ENCODE measurements at regions not wholly inside any gene's neighbourhood (a gene's known extent, or its start where the extent isn't known, plus 50 kb on each side); places are given as distances from the start of the nearest gene placed in this dataset.
A peak's percentile ranks its signal among the peaks of the same experiment; 100 is the strongest.

DNA sequence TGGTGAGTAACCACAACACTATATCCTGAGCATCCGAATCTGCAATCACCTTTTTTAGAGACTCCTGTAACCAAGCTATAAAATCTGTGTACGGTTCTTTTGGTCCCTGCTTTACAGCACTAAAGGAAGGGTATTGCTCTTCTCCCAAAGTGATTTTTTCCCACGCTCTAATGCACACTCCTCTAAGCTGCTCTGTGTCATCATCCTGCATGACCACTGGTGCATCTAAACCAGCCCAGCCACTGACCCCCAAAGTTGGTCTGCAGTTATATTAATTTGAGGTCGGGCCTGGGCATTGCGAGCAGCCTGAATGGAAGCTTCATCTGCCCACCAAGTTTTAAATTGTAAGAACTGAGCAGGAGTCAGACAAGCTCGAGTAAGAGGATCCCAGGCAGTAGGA is 480.0 kb downstream of the PTPRU start:
- H3K4me1 ChIP-seq (ENCODE audit: control insufficient read depth, insufficient read depth, low read length, poor library complexity, severe bottlenecking): no peaks in the 10 kb centered on the region
- Mint-ChIP-seq H3K9me3 (peaks cover 0 to 29% (median 8%) of the 10 kb centered on the region in 7 donors), H3K27ac (no peak overlapping the region), H3K27me3 (peaks cover 9% of the 10 kb centered on the region), H3K4me1 (no peaks in the 10 kb centered on the region), H3K4me3 (no peak overlapping the region), H3K36me3 (peaks cover 4% of the 10 kb centered on the region)
- no peak overlapping the region for H3K4me3 ChIP-seq (ENCODE audit: low read depth, low read length)
- no peaks in the 10 kb centered on the region for H3K36me3 ChIP-seq (ENCODE audit: control insufficient read depth, insufficient read depth, low read length)
- no peaks in the 10 kb centered on the region for H3K27me3 ChIP-seq (ENCODE audit: control insufficient read depth, insufficient read depth, low read length)
- no peaks in the 10 kb centered on the region for H3K9me3 ChIP-seq (ENCODE audit: control insufficient read depth in 2 of 2, low read length in 2 of 2)
- no peak overlapping the region for H3K27ac ChIP-seq (ENCODE audit: insufficient read depth, low read length, poor library complexity, severe bottlenecking)
- no peak for ATAC-seq (ENCODE audit: low read depth in 2 of 2)
- no peak for DNase-seq

GRCh38 chr1:29713857-29714256 is 477.5 kb downstream of the PTPRU start:
- ATAC-seq (ENCODE audit: low read depth in 2 of 2) (no peak), DNase-seq (no peak)
- no peaks in the 10 kb centered on the region for H3K4me1 ChIP-seq (ENCODE audit: control insufficient read depth, insufficient read depth, low read length, poor library complexity, severe bottlenecking)
- Mint-ChIP-seq H3K9me3 (peaks cover 0 to 13% (median 4%) of the 10 kb centered on the region in 7 donors), H3K4me1 (peaks cover 0 to 2% (median 0%) of the 10 kb centered on the region in 4 donors), H3K4me3 (no peak overlapping the region), H3K27me3 (peaks cover 4% of the 10 kb centered on the region), H3K36me3 (no peaks in the 10 kb centered on the region), H3K27ac (no peak overlapping the region)
- no peak overlapping the region for H3K27ac ChIP-seq (ENCODE audit: insufficient read depth, low read length, poor library complexity, severe bottlenecking)
- no peaks in the 10 kb centered on the region for H3K36me3 ChIP-seq (ENCODE audit: control insufficient read depth, insufficient read depth, low read length)
- H3K4me3 ChIP-seq (ENCODE audit: low read depth, low read length): no peak overlapping the region
- H3K27me3 ChIP-seq (ENCODE audit: control insufficient read depth, insufficient read depth, low read length): no peaks in the 10 kb centered on the region
- no peaks in the 10 kb centered on the region for H3K9me3 ChIP-seq (ENCODE audit: control insufficient read depth in 2 of 2, low read length in 2 of 2)

DNA sequence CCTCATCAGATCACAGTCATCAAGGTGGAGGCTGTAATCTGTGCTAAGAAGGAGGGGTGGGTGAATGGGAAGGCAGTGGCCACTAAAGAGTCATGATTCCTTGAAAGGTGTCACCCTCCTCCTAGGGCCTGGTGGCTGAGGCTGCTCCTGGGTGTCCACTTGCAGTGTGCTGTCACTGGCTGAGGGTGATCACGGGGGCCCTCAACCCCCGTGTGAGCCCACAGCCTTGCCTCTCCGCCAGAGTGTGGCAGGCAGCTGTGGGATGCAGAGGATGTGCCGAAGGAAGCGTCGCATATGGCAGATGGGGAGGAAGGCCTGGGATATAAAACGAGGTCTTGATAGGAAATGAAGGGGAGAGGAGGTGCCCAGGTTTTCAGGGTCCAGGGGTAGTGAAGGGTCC is 476.5 kb downstream of the PTPRU start:
- no peaks in the 10 kb centered on the region for H3K36me3 ChIP-seq (ENCODE audit: control insufficient read depth, insufficient read depth, low read length)
- no peaks in the 10 kb centered on the region for H3K27me3 ChIP-seq (ENCODE audit: control insufficient read depth, insufficient read depth, low read length)
- no peak overlapping the region for H3K27ac ChIP-seq (ENCODE audit: insufficient read depth, low read length, poor library complexity, severe bottlenecking)
- H3K4me3 ChIP-seq (ENCODE audit: low read depth, low read length): no peak overlapping the region
- ATAC-seq (ENCODE audit: low read depth in 2 of 2) (no peak), DNase-seq (no peak)
- no peak overlapping the region for H3K27ac Mint-ChIP-seq
- peaks cover 0 to 2% (median 0%) of the 10 kb centered on the region in 4 donors for H3K4me1 Mint-ChIP-seq
- peaks cover 0 to 7% (median 3%) of the 10 kb centered on the region in 7 donors for H3K9me3 Mint-ChIP-seq
- H3K9me3 ChIP-seq (ENCODE audit: control insufficient read depth in 2 of 2, low read length in 2 of 2): no peaks in the 10 kb centered on the region
- peaks cover 8% of the 10 kb centered on the region for H3K27me3 Mint-ChIP-seq
- H3K4me1 ChIP-seq (ENCODE audit: control insufficient read depth, insufficient read depth, low read length, poor library complexity, severe bottlenecking): no peaks in the 10 kb centered on the region
- no peaks in the 10 kb centered on the region for H3K36me3 Mint-ChIP-seq
- H3K4me3 Mint-ChIP-seq: peak overlapping the region in 1 of 4 donors; percentile 41

GRCh38 chr1:29712284-29712651 is 475.9 kb downstream of the PTPRU start:
- DNase-seq (no peak), ATAC-seq (ENCODE audit: low read depth in 2 of 2) (no peak)
- Mint-ChIP-seq H3K4me1 (peaks cover 0 to 2% (median 0%) of the 10 kb centered on the region in 4 donors), H3K36me3 (no peaks in the 10 kb centered on the region), H3K27me3 (peaks cover 10% of the 10 kb centered on the region), H3K9me3 (peaks cover 0 to 4% (median 2%) of the 10 kb centered on the region in 7 donors), H3K4me3 (no peak overlapping the region), H3K27ac (no peak overlapping the region)
- no peaks in the 10 kb centered on the region for H3K27me3 ChIP-seq (ENCODE audit: control insufficient read depth, insufficient read depth, low read length)
- H3K36me3 ChIP-seq (ENCODE audit: control insufficient read depth, insufficient read depth, low read length): no peaks in the 10 kb centered on the region
- H3K27ac ChIP-seq (ENCODE audit: insufficient read depth, low read length, poor library complexity, severe bottlenecking): no peak overlapping the region
- H3K9me3 ChIP-seq (ENCODE audit: control insufficient read depth in 2 of 2, low read length in 2 of 2): no peaks in the 10 kb centered on the region
- no peaks in the 10 kb centered on the region for H3K4me1 ChIP-seq (ENCODE audit: control insufficient read depth, insufficient read depth, low read length, poor library complexity, severe bottlenecking)
- no peak overlapping the region for H3K4me3 ChIP-seq (ENCODE audit: low read depth, low read length)

- Histone ChIP-seq H3K4me1 (ENCODE audit: control insufficient read depth, insufficient read depth, low read length, poor library complexity, severe bottlenecking) (no peaks in the 10 kb centered on the region), H3K36me3 (ENCODE audit: control insufficient read depth, insufficient read depth, low read length) (no peaks in the 10 kb centered on the region), H3K27ac (ENCODE audit: insufficient read depth, low read length, poor library complexity, severe bottlenecking) (no peak overlapping the region), H3K27me3 (ENCODE audit: control insufficient read depth, insufficient read depth, low read length) (no peaks in the 10 kb centered on the region), H3K9me3 (ENCODE audit: control insufficient read depth in 2 of 2, low read length in 2 of 2) (no peaks in the 10 kb centered on the region), H3K4me3 (ENCODE audit: low read depth, low read length) (no peak overlapping the region)
- no peak overlapping the region for H3K4me3 Mint-ChIP-seq
- ATAC-seq (ENCODE audit: low read depth in 2 of 2) (no peak), DNase-seq (peak in 1 of 3 donors; percentile 9)
- H3K4me1 Mint-ChIP-seq: peaks cover 0 to 2% (median 0%) of the 10 kb centered on the region in 4 donors
- H3K36me3 Mint-ChIP-seq: no peaks in the 10 kb centered on the region
- no peak overlapping the region for H3K27ac Mint-ChIP-seq
- H3K9me3 Mint-ChIP-seq: peaks cover 0 to 4% (median 0%) of the 10 kb centered on the region in 7 donors
- peaks cover 10% of the 10 kb centered on the region for H3K27me3 Mint-ChIP-seq
Measured at GRCh38 chr1:29711582-29712283, 475.4 kb downstream of the PTPRU start.

DNA sequence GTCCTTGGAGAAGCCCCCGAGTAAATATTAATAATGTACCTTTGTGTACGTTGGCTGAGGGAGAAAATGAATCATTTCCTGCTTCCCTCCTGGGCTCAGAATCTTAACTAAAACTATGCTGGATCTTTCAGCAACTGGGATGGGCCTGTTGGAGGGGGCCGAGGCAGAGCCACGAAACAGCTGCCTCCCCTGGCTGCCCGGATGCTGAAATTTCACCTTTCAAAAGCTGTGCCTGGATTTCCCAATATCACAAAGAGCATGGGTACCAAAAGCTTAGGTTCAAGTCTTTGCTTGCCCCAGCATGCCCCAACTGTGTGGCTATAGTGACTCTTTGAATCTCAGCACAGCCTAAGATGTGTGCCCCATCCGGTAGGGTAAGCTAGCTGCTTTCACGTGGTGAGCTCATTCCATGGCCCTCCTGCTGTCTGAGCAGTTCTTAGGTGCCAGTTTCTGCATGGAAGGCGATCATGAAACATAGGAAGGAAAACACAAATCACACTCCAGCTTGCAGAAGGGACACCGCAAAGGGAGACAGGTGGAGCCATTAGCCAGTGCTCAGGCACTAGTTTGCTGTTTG is 473.5 kb downstream of the PTPRU start:
- Histone ChIP-seq H3K27ac (ENCODE audit: insufficient read depth, low read length, poor library complexity, severe bottlenecking) (no peak overlapping the region), H3K4me1 (ENCODE audit: control insufficient read depth, insufficient read depth, low read length, poor library complexity, severe bottlenecking) (no peaks in the 10 kb centered on the region), H3K36me3 (ENCODE audit: control insufficient read depth, insufficient read depth, low read length) (no peaks in the 10 kb centered on the region), H3K9me3 (ENCODE audit: control insufficient read depth in 2 of 2, low read length in 2 of 2) (no peaks in the 10 kb centered on the region), H3K27me3 (ENCODE audit: control insufficient read depth, insufficient read depth, low read length) (no peaks in the 10 kb centered on the region), H3K4me3 (ENCODE audit: low read depth, low read length) (no peak overlapping the region)
- Mint-ChIP-seq H3K4me3 (no peak overlapping the region), H3K4me1 (peaks cover 0 to 2% (median 0%) of the 10 kb centered on the region in 4 donors), H3K27ac (no peak overlapping the region), H3K27me3 (peaks cover 5% of the 10 kb centered on the region), H3K36me3 (no peaks in the 10 kb centered on the region), H3K9me3 (peaks cover 0 to 4% (median 0%) of the 10 kb centered on the region in 7 donors)
- DNase-seq (no peak), ATAC-seq (ENCODE audit: low read depth in 2 of 2) (no peak)

DNA sequence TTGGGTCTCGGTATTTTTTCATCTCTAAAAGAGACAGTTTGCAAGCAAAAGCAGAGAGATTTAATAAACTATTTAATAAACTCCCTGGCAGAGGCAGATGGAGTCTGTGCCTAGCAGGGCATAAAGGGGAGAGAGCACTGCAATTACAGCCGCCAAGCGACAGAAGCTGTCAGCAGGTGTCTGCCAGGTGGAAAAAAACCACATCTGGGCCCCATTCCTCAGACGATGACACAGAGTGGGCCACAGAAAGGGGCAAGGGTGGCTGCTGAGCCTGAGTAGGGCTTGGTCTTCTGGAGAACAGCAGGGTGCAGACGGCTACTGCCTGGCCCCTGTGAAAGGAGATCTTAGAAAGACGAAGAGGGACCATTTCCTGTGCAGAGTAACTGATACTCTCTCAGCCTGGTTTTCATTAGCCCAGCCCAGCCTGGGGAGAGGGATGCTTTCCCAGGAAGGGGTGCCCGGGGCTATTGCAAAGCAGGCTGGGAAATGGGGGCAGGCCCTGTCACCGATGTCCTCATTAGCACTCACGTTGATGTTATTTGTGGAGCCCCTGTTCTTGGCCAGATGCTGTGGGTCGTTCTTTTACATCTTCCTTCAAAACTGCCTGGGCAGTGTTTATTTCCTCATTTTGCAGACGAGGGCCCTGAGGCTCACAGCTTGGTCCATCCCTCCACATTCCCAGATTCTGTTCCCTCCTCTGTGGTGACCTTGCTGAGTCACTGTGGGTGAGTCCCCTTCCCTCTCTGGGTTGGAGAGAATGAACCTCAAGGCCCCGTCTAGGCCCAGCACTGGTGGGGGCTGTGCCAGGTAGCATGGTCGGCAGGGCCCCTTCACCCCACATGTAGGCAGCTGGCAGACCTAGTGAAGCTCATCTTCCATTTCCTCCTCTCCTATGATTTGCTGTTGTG is 472.7 kb downstream of the PTPRU start:
- Histone ChIP-seq H3K27ac (ENCODE audit: insufficient read depth, low read length, poor library complexity, severe bottlenecking) (no peak overlapping the region), H3K4me1 (ENCODE audit: control insufficient read depth, insufficient read depth, low read length, poor library complexity, severe bottlenecking) (no peaks in the 10 kb centered on the region), H3K4me3 (ENCODE audit: low read depth, low read length) (no peak overlapping the region), H3K36me3 (ENCODE audit: control insufficient read depth, insufficient read depth, low read length) (no peaks in the 10 kb centered on the region), H3K27me3 (ENCODE audit: control insufficient read depth, insufficient read depth, low read length) (no peaks in the 10 kb centered on the region), H3K9me3 (ENCODE audit: control insufficient read depth in 2 of 2, low read length in 2 of 2) (no peaks in the 10 kb centered on the region)
- ATAC-seq (ENCODE audit: low read depth in 2 of 2) (no peak), DNase-seq (no peak)
- Mint-ChIP-seq H3K27ac (no peak overlapping the region), H3K4me3 (no peak overlapping the region), H3K9me3 (peaks cover 0 to 6% (median 0%) of the 10 kb centered on the region in 7 donors), H3K36me3 (no peaks in the 10 kb centered on the region), H3K27me3 (peaks cover 5% of the 10 kb centered on the region), H3K4me1 (peaks cover 0 to 2% (median 0%) of the 10 kb centered on the region in 4 donors)
